Bone marrow (tissue), 2 donors: ENCODE measurements at regions not wholly inside any gene's neighbourhood (a gene's known extent, or its start where the extent isn't known, plus 50 kb on each side); places are given as distances from the start of the nearest gene placed in this dataset.

Experiments
- DNase-seq, 2 donors: peaks; one replicate each; lab custom pipeline; 2025; lab: John Stamatoyannopoulos, UW

DNA sequence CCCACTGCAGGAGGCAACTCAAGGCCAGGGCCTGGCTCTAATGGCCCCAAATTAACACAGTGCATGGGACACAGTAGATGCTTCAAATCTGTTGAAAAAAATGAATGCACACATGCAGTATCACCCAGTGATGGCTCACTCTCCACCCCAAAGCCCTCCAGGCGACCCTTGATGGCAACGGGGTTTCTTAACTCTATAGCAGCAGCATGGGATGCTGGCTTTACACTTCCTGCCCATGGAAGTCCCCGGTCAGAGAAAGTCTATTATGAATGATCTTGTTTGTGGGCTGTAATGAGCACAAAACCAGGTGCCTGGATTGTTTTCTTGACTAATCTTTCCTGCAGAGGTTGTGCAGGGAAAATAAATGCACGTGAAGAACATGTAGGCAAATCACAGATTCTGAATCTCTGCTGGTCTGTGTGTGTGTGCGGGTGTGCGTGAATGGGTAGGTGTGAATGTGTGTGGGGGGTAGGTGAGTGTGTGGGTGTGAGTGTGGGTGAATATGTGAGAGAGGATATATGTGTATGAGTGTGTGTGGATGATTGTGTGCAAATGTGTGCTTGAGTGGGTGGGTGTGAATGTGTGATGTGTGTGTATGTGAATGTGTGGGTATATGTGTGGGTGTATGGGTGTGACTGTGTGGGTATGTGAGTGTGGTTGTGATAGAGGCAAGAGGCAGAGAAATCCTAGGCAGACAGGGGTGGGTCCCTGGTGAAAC lies 60.1 kb upstream of the MLN start:
- no peak for DNase-seq

DNA sequence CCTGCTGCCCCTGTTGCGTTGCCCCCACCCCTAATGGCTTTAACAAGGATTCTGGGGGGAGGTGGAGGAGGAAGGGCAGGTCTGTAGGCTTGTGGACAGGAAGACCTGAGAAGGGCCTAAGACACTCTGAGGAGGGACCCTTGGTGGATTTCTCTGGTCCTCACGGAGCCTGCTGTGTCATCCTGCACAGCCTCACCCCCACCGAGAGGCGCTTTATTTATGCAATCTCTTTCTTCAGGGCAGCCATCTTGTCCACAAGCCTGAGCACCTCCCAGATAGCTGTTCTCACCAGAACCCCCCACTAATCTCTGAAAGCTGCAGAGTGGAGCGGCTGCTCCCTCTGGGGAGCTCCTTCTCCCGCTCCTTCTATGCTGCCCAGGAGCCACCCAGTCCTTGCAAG lies 59.3 kb upstream of the MLN start:
- DNase-seq, result no peak

- DNase-seq, result no peak
Measured at GRCh38 chr6:33862536-33862935, 58.7 kb upstream of the MLN start.

GRCh38 chr6:33861722-33862121 lies 57.9 kb upstream of the MLN start:
- DNase-seq, result no peak

DNA sequence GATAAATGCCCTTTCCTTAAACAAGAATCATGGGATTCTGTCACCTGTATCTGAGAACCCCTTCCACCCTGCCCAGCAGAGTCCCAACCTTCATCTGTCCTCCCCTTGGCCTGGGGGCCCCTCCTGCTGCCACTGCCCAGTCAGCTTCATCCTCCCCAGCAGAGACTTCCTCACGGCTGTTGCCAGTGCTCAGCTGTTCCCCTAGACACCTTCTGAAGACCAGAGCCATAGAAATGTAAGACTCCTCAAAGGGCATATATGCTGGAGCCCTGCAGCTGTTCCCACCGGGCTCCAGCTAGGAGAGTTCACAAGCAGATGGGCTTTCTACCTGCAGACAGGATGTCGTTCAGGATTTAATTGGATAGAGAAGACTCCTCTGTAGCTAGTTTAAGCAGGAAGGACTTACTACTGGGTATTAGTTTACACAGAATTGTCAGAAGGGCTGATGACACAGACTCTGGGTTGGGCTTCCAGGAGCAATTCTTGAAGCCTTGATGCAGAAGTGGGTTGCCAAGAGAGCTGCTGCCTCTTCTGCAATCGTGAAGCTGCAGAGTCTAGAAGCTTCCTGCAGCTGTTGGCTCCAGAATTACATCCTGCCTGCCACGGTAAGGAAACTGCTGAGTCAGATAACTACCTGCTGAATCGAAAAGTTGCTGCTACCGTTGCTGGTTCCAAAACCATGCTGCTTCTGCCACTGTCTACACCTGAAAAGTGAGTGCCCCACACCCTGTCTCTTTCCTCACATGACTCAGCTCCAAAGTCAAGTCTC lies 57.1 kb upstream of the MLN start:
- DNase-seq, result peak in 1 of 2 donors; percentile 90

DNA sequence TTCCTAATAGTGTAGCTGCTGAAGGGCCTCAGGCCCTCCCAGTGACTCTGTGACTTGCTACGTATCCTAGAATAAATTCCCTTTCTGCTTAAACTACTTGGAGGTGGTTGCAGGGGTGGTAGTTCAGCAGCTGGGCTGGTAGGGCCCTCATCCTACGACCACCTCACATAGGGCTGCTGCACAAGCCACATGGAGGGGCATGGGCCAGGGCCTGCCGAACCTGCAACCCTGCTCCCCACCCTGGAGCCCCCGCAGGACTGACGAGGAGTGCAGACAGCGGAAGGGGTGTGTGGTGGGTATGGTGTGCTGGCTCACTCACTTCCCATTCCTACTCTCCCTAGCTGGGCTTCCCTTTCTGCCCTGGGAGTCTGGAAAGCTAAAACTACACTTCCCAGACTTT lies 56.2 kb upstream of the MLN start:
- DNase-seq, result no peak

- DNase-seq, result no peak
Measured at GRCh38 chr6:33858804-33859505, 55.2 kb upstream of the MLN start.

DNA sequence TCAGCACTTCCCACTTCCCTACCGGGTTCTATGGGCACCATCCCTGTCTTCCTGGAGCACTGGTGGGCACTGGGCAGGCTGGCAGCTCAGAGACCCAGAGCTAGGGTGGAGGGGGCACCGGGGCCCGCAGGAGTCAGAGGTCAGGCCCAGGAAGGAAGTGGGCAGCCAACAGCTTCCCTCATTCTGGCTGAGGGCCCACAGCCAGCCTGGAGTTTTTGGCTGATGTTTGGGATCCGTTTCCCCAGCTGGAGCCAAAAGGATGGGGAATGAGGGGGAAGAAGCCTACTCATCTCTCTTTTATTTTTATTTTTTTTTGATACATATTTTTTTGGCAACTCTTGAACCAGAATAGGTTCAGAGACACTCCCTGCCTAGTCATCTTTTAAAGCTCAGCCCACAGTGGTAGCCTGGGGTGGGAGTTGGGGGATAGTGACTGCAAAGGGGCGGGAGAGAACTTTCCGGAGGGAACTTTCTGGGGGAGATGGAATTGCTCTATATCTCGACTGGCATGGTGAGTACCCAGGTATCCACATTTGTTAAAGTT lies 54.2 kb upstream of the MLN start:
- DNase-seq, result no peak

DNA sequence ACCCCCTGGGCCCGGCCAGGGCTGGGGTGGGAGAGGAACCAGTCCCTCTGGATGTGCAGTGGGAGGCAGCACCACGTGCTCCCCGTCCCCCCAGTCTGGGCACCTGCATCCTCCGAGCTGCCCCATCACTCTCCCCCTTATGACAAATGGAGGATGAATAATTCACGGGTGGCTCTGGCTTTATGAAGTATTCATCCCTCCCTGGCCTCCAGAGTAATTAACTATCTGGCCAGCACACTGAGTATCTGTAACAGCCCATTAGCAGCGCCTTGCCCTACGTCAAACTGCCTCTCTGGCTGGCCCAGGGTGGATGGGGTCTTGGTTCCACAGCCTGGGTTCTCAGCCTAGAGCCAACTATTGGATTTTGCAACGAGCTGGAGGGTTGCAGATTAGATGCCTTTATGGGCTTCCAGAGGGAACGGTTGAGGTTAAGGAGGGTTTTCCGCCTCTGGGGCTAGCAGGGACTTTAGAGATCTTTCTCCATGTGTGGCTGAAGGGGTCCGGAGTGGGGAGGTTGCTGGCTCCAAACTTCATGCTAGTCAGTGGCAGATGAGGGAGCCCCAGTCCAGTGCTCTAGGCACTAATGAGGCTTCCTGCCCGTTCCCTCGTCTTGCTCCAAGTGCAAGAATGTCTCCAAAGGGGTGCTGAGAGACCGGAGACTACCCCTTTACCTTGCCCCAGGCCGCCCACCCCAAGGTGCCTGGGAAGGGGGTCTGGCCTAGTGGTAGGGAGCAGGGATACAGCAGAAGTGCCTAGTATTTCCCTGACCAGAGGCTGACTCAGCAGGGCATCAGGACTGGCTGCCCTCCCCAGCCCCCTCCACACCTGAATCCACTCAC lies 53.5 kb upstream of the MLN start:
- no peak for DNase-seq

GRCh38 chr6:33856655-33857054 lies 52.9 kb upstream of the MLN start:
- DNase-seq, result no peak

GRCh38 chr6:33856031-33856590 lies 52.3 kb upstream of the MLN start:
- DNase-seq, result no peak

DNA sequence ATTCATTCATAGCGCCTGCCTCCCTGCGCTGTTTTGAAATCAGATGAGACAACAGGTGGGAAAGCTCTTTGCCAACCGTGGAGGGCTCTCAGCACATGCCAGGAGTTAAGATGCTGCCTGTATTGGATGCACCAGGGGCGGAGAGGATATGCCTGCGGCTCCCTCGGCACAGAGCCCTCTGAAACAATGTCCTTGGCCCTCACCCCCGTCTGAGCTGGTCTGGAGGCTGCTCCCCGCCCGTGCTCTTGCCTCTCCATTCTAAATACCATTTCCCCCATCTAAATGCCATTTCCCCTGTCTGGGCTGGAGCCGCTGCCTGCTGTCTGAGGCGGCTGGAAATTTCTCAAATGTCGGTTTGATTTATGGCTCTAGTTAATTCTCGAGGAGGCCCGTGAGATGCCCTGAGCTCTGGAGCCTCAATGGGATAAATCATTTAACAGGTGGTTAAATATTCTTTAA lies 50.8 kb upstream of the MLN start:
- peak in 1 of 2 donors; percentile 31 for DNase-seq

DNA sequence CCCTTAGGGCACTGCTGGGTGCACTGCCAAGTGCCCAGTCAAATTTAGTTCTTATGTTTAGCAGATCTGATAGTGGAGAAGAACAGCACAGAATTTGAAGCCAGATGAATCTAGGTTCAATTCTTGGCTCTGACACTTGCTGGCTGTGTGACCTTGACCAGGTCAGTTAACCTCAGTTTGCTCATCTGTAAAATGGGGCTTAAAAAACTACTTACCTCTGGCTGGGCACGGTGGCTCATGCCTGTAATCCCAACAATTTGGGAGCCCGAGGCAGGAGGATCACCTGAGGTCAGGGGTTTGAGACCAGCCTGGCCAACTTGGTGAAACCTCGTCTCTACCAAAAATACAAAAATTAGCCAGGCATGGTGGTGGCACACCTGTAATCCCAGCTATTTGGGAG lies 49.9 kb upstream of the MLN start:
- no peak for DNase-seq
